IMR-90 (cell line): ENCODE measurements at regions not wholly inside any gene's neighbourhood (a gene's known extent, or its start where the extent isn't known, plus 50 kb on each side); places are given as distances from the start of the nearest gene placed in this dataset.

Experiments
- ATAC-seq: fragments of 200-7000 bp; cut with Tn5 transposase; 2 replicates; pipeline ENCODE4 v1.9.1; 2020; ENCODE audit warnings: low read depth, mild to moderate bottlenecking, moderate library complexity
- BruUV-seq: library from RNA; stranded (reverse); fragments of 400-500 nt; replicated peaks from 2 replicates; lab custom pipeline; 2021; lab: Mats Ljungman, UMichigan
- CTCF ChIA-PET: fragments of 300-600 bp; formaldehyde crosslinking; extraction: SDS; loops from one replicate; lab custom pipeline; 2021; ENCODE audit warnings: antibody characterized with exemption; lab: Yijun Ruan, JAX
- POLR2A ChIA-PET: fragments of 300-600 bp; sonication (Branson Sonifier 250); formaldehyde crosslinking; loops from one replicate; lab custom pipeline; 2022; ENCODE audit warnings: antibody characterized with exemption; ENCODE audit not compliant: unreplicated experiment; lab: Charles Lee
- DNase-seq: peaks from one replicate; pipeline ENCODE4 v3.0.0; 2013
- H2AFZ ChIP-seq: replicated peaks from 2 replicates; pipeline ENCODE3; 2013; ENCODE audit warnings: low read length, mild to moderate bottlenecking; ENCODE audit not compliant: poor library complexity
- H2AK5ac ChIP-seq: 2 replicates; pipeline ENCODE4 v1.6.1; 2013; ENCODE audit warnings: low read depth, low read length, inconsistent platforms
- H2AK9ac ChIP-seq: replicated peaks from 2 replicates; pipeline ENCODE3; 2013; ENCODE audit warnings: mild to moderate bottlenecking, low read depth, low read length, moderate library complexity; ENCODE audit not compliant: poor library complexity
- H2BK120ac ChIP-seq: 2 replicates; pipeline ENCODE4 v1.6.1; 2013; ENCODE audit warnings: low read depth, low read length, inconsistent platforms
- H2BK15ac ChIP-seq: 3 replicates; pipeline ENCODE4 v1.6.1; 2013; ENCODE audit warnings: low read depth, low read length, inconsistent platforms
- H2BK20ac ChIP-seq: 2 replicates; pipeline ENCODE4 v1.6.1; 2013; ENCODE audit warnings: low read depth, mild to moderate bottlenecking, inconsistent platforms, low read length, moderate library complexity
- H2BK5ac ChIP-seq: 2 replicates; pipeline ENCODE4 v1.6.1; 2013; ENCODE audit warnings: mild to moderate bottlenecking, low read depth, low read length, inconsistent platforms; ENCODE audit not compliant: poor library complexity, severe bottlenecking
- H3K14ac ChIP-seq: replicated peaks from 2 replicates; pipeline ENCODE4 v1.6.1; 2013; ENCODE audit warnings: low read depth, low read length, inconsistent platforms
- H3K18ac ChIP-seq: 2 replicates; pipeline ENCODE4 v1.6.1; 2013; ENCODE audit warnings: low read depth, low read length, control low read depth
- H3K23ac ChIP-seq: 2 replicates; pipeline ENCODE4 v1.6.1; 2013; ENCODE audit warnings: low read depth, low read length, inconsistent platforms
- H3K27ac ChIP-seq: 2 replicates; pipeline ENCODE4 v1.5.1; 2013; ENCODE audit warnings: mild to moderate bottlenecking, control low read depth, low read length; ENCODE audit not compliant: insufficient read depth
- H3K27me3 ChIP-seq: 2 replicates; pipeline ENCODE4 v1.6.1; 2013; ENCODE audit warnings: low read length; ENCODE audit not compliant: control insufficient read depth, insufficient read depth
- H3K36me3 ChIP-seq: 2 replicates; pipeline ENCODE4 v1.6.1; 2013; ENCODE audit warnings: low read length, mixed read lengths; ENCODE audit not compliant: control insufficient read depth, insufficient read depth
- H3K4ac ChIP-seq: 2 replicates; pipeline ENCODE4 v1.6.1; 2013; ENCODE audit warnings: low read depth, low read length, inconsistent platforms
- H3K4me1 ChIP-seq: 2 replicates; pipeline ENCODE4 v1.6.1; 2013; ENCODE audit warnings: low read length, mixed read lengths; ENCODE audit not compliant: control insufficient read depth, insufficient read depth
- H3K4me2 ChIP-seq: 2 replicates; pipeline ENCODE4 v1.6.1; 2013; ENCODE audit warnings: low read depth, mild to moderate bottlenecking, control low read depth, low read length, moderate library complexity
- H3K4me3 ChIP-seq: 2 replicates; pipeline ENCODE4 v1.5.1; 2013; ENCODE audit warnings: low read depth, mild to moderate bottlenecking, control low read depth, low read length, moderate library complexity; ENCODE audit not compliant: insufficient read depth
- H3K56ac ChIP-seq: 2 replicates; pipeline ENCODE4 v1.6.1; 2013; ENCODE audit warnings: low read length, inconsistent platforms; ENCODE audit not compliant: insufficient read depth; ENCODE audit errors: extremely low read depth
- H3K79me1 ChIP-seq, 2 experiments: 2 replicates each; pipeline ENCODE4 v1.6.1; 2013; ENCODE audit warnings: low read length in 2 of 2, inconsistent platforms in 1 of 2, low read depth in 1 of 2
- H3K9ac ChIP-seq: 2 replicates; pipeline ENCODE4 v1.6.1; 2013; ENCODE audit warnings: low read depth, low read length, control low read depth
- H3K9me1 ChIP-seq: 2 replicates; pipeline ENCODE4 v1.6.1; 2013; ENCODE audit warnings: low read length, inconsistent platforms; ENCODE audit not compliant: insufficient read depth
- H3K9me3 ChIP-seq: 2 replicates; pipeline ENCODE4 v1.6.1; 2013; ENCODE audit warnings: low read length; ENCODE audit not compliant: control insufficient read depth, insufficient read depth
- H4K20me1 ChIP-seq: 2 replicates; pipeline ENCODE4 v1.6.1; 2013; ENCODE audit warnings: low read length, inconsistent platforms; ENCODE audit not compliant: insufficient read depth
- H4K5ac ChIP-seq: 2 replicates; pipeline ENCODE4 v1.6.1; 2013; ENCODE audit warnings: mild to moderate bottlenecking, low read depth, low read length, control low read depth
- H4K8ac ChIP-seq, 2 experiments: 2 replicates each; pipeline ENCODE4 v1.6.1; 2013; ENCODE audit warnings: low read depth in 2 of 2, low read length in 2 of 2, control low read depth in 1 of 2, inconsistent platforms in 1 of 2
- H4K91ac ChIP-seq: 2 replicates; pipeline ENCODE4 v1.6.1; 2013; ENCODE audit warnings: low read depth, low read length, inconsistent platforms; ENCODE audit not compliant: insufficient read depth
- BHLHE40 ChIP-seq: fragments of 150-350 bp; IDR thresholded peaks from 2 replicates; pipeline ENCODE4 v1.6.1; 2016; ENCODE audit warnings: mild to moderate bottlenecking, low read depth, low read length
- CEBPB ChIP-seq: IDR thresholded peaks from 2 replicates; pipeline ENCODE4 v1.6.1; 2012; ENCODE audit warnings: low read depth, low read length, improper control_type of control experiment
- FOS ChIP-seq: fragments of 150-350 bp; IDR thresholded peaks from 2 replicates; pipeline ENCODE4 v1.6.1; 2016; ENCODE audit warnings: low read depth, low read length
- NFE2L2 ChIP-seq: fragments of 150-350 bp; IDR thresholded peaks from 2 replicates; pipeline ENCODE4 v1.6.1; 2016; ENCODE audit warnings: low read depth, mild to moderate bottlenecking, low read length
- POLR2A ChIP-seq: IDR thresholded peaks from 2 replicates; pipeline ENCODE4 v1.6.1; 2012; ENCODE audit warnings: mild to moderate bottlenecking, low read depth, low read length
- RCOR1 ChIP-seq: IDR thresholded peaks from 2 replicates; pipeline ENCODE4 v1.6.1; 2012; ENCODE audit warnings: mild to moderate bottlenecking, low read length, improper control_type of control experiment; ENCODE audit not compliant: insufficient replicate concordance
- RFX5 ChIP-seq: IDR thresholded peaks from 2 replicates; pipeline ENCODE4 v1.8.0; 2012; ENCODE audit warnings: low read depth, mild to moderate bottlenecking, low read length, moderate library complexity
- SMC3 ChIP-seq: fragments of 150-350 bp; IDR thresholded peaks from 2 replicates; pipeline ENCODE4 v1.6.1; 2016; ENCODE audit warnings: low read depth, mild to moderate bottlenecking, antibody characterized with exemption, low read length, moderate library complexity
- WGBS, 2 experiments: methylation state at CpG; one replicate each; pipeline versions ENCODE4 v1.1.5 to v1.1.7; 2013; ENCODE audit warnings: missing lambda C conversion rate in 2 of 2; ENCODE audit not compliant: insufficient read length in 1 of 2; ENCODE audit errors: extremely low coverage in 2 of 2; 5-methylcytosine and 5-hydroxymethylcytosine counted together
- dilution Hi-C: fragments of 300-500 bp; cut with HindIII; formaldehyde crosslinking; loops from one replicate; pipeline ENCODE4 v1.14.3; 2018; ENCODE audit warnings: low sequenced_read_pairs; ENCODE audit not compliant: unreplicated experiment
- in situ Hi-C: fragments of 300-500 bp; cut with MboI; formaldehyde crosslinking; loops from 3 replicates; pipeline ENCODE4 v1.14.3; 2019; ENCODE audit warnings: low sequenced_read_pairs, inconsistent platforms, mixed read lengths
- intact Hi-C: fragments of 100-400 bp; cut with micrococcal nuclease; formaldehyde crosslinking; loops from 2 replicates; pipeline ENCODE4 v1.10.0; 2022
- TF ChIP-seq, protein P1 (sequence below): conservative IDR thresholded peaks from 2 replicates; pipeline ENCODE4 v1.5.1; 2012; ENCODE audit warnings: mild to moderate bottlenecking, low read depth, low read length, improper control_type of control experiment

DNA sequence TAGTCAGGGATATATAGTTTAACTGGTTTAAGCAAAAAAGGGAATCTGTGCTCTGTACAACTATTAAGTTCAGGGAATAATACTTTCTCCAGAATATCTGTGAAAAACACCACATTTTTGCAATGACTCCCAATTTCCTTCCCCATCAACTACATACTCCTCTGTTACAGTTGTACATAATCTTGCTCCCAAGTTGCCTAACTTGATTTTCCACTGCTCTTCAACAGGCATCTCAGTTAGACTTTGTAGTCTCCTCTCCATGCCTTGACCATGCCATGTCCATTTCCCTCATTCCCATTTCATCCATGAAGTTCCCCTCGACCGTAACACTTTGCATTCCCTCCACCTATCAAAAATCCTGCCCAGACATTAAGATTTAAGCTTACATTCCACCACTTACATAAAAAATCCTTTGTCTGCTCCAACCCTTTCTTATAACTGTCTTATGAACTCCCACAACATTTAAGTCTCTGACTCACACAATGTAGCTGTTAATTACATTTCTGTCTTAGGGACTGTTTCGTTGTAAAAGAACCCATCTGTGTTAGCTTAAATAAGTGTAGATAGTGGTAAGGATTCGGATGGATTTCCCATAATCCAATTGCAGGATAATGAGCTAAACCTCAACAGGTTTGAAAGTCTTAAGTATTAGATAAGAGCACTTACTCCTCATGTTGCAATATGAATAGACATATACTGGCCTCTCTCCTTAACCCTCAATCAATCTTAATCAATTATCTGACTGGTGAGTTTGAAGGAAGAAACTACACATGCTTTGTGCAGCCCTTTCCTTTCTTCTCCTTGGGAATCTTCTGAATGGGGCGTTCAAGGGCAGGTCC is 156.5 kb downstream of the PAWR start:
- no peak overlapping the region for H2AFZ ChIP-seq
- no peak overlapping the region for H3K4me3 ChIP-seq
- no peaks in the 10 kb centered on the region for H3K9me1 ChIP-seq
- 0 out of 2 replicates have a peak overlapping the region, but pooled peaks have one; percentile 62 for H3K14ac ChIP-seq
- no peak for DNase-seq
- peak overlapping the region; percentile 88; the same call in 1 of the 2 replicates for H3K18ac ChIP-seq
- H3K27ac ChIP-seq = no peak overlapping the region
- no peak overlapping the region; a peak in 1 of 4 replicates for H4K8ac ChIP-seq
- no peak overlapping the region for H2BK20ac ChIP-seq
- POLR2A ChIA-PET = no interaction called here
- intact Hi-C loops = no loop called here
- no peaks in the 10 kb centered on the region for H4K20me1 ChIP-seq
- no peak for ATAC-seq
- peak overlapping the region; percentile 56 for H2BK5ac ChIP-seq
- peaks cover 5% of the 10 kb centered on the region for H3K4me1 ChIP-seq
- CTCF ChIA-PET = no interaction called here
- H2AK9ac ChIP-seq = no peak overlapping the region
- H3K4me2 ChIP-seq = no peak overlapping the region
- peak overlapping the region; percentile 35; the same call in 1 of the 2 replicates for H2BK120ac ChIP-seq
- no peak overlapping the region for H3K23ac ChIP-seq
- BruUV-seq = no TSS peak
- H2AK5ac ChIP-seq = peak overlapping the region; percentile 67
- H3K79me1 ChIP-seq = no peaks in the 10 kb centered on the region
- no peaks in the 10 kb centered on the region for H3K27me3 ChIP-seq
- in situ Hi-C loops = no loop called here
- H3K36me3 ChIP-seq = no peaks in the 10 kb centered on the region
- peak overlapping the region; percentile 25; the same call in 1 of the 2 replicates for H4K5ac ChIP-seq
- WGBS, 2 experiments = 92% methylated on average over 2 of the region's 5 CpGs; no CpG with 5 or more reads in 1 of the 2 experiments
- no peak overlapping the region for H3K9ac ChIP-seq
- dilution Hi-C loops = no loop called here
- no peak overlapping the region for H4K91ac ChIP-seq
- TF ChIP-seq SMC3 (no peak), RFX5 (no peak), CEBPB (no peak), BHLHE40 (no peak), FOS (no peak), NFE2L2 (no peak), POLR2A (no peak), RCOR1 (no peak)
- TF ChIP-seq, protein P1, sequence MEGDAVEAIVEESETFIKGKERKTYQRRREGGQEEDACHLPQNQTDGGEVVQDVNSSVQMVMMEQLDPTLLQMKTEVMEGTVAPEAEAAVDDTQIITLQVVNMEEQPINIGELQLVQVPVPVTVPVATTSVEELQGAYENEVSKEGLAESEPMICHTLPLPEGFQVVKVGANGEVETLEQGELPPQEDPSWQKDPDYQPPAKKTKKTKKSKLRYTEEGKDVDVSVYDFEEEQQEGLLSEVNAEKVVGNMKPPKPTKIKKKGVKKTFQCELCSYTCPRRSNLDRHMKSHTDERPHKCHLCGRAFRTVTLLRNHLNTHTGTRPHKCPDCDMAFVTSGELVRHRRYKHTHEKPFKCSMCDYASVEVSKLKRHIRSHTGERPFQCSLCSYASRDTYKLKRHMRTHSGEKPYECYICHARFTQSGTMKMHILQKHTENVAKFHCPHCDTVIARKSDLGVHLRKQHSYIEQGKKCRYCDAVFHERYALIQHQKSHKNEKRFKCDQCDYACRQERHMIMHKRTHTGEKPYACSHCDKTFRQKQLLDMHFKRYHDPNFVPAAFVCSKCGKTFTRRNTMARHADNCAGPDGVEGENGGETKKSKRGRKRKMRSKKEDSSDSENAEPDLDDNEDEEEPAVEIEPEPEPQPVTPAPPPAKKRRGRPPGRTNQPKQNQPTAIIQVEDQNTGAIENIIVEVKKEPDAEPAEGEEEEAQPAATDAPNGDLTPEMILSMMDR = no peak
- no peak overlapping the region for H3K4ac ChIP-seq
- H2BK15ac ChIP-seq = no peak overlapping the region
- H3K56ac ChIP-seq = no peak overlapping the region
- no peaks in the 10 kb centered on the region for H3K9me3 ChIP-seq
